H9 (cell line): ENCODE measurements at regions not wholly inside any gene's neighbourhood (a gene's known extent, or its start where the extent isn't known, plus 50 kb on each side); places are given as distances from the start of the nearest gene placed in this dataset.

Source experiments
- DNase-seq: peaks from one replicate; pipeline ENCODE4 v3.0.0-alpha.2; 2017
- H2AFZ ChIP-seq: one replicate; pipeline ENCODE4 v1.6.1; 2013; ENCODE audit warnings: mild to moderate bottlenecking, low read length, control low read depth, moderate library complexity
- H2AK5ac ChIP-seq: 2 replicates; pipeline ENCODE4 v1.6.1; 2013; ENCODE audit warnings: low read length, control low read depth, mixed read lengths; ENCODE audit not compliant: insufficient read length
- H2BK120ac ChIP-seq: one replicate; pipeline ENCODE4 v1.6.1; 2013; ENCODE audit warnings: low read depth, mild to moderate bottlenecking, low read length, control low read depth, inconsistent platforms; ENCODE audit not compliant: poor library complexity, severe bottlenecking
- H2BK12ac ChIP-seq: 2 replicates; pipeline ENCODE4 v1.6.1; 2013; ENCODE audit warnings: low read length, control low read depth, mixed read lengths, low read depth; ENCODE audit not compliant: insufficient read length
- H2BK15ac ChIP-seq: 2 replicates; pipeline ENCODE4 v1.6.1; 2013; ENCODE audit warnings: low read depth, low read length, control low read depth
- H2BK20ac ChIP-seq: one replicate; pipeline ENCODE4 v1.6.1; 2013; ENCODE audit warnings: low read depth, mild to moderate bottlenecking, low read length, control low read depth, inconsistent platforms; ENCODE audit not compliant: poor library complexity, severe bottlenecking
- H2BK5ac ChIP-seq: 2 replicates; pipeline ENCODE4 v1.6.1; 2013; ENCODE audit warnings: low read length, control low read depth, mixed read lengths; ENCODE audit not compliant: insufficient read length
- H3K14ac ChIP-seq: 2 replicates; pipeline ENCODE4 v1.6.1; 2013; ENCODE audit warnings: low read length, control low read depth; ENCODE audit not compliant: insufficient read depth
- H3K18ac ChIP-seq: 2 replicates; pipeline ENCODE4 v1.6.1; 2013; ENCODE audit warnings: low read depth, mild to moderate bottlenecking, mixed read lengths, low read length, control low read depth; ENCODE audit not compliant: insufficient read length
- H3K23ac ChIP-seq: 2 replicates; pipeline ENCODE4 v1.6.1; 2013; ENCODE audit warnings: low read length, control low read depth, mixed read lengths, low read depth; ENCODE audit not compliant: insufficient read length
- H3K23me2 ChIP-seq: 2 replicates; pipeline ENCODE4 v1.6.1; 2013; ENCODE audit warnings: low read depth, mild to moderate bottlenecking, mixed read lengths, low read length, control low read depth; ENCODE audit not compliant: insufficient read length, poor library complexity, severe bottlenecking
- H3K27ac ChIP-seq: 2 replicates; pipeline ENCODE4 v1.5.1; 2013; ENCODE audit warnings: low read length, control low read depth, mixed read lengths, low read depth; ENCODE audit not compliant: insufficient read length
- H3K27me3 ChIP-seq: 2 replicates; pipeline ENCODE4 v1.6.1; 2013; ENCODE audit warnings: low read length, control low read depth, inconsistent platforms; ENCODE audit not compliant: insufficient read depth
- H3K4ac ChIP-seq: 2 replicates; pipeline ENCODE4 v1.6.1; 2013; ENCODE audit warnings: low read depth, mild to moderate bottlenecking, control low read depth, inconsistent platforms, low read length, moderate library complexity
- H3K4me1 ChIP-seq: 2 replicates; pipeline ENCODE4 v1.6.1; 2013; ENCODE audit warnings: low read length, control low read depth, inconsistent platforms; ENCODE audit not compliant: insufficient read depth
- H3K4me2 ChIP-seq: 2 replicates; pipeline ENCODE4 v1.6.1; 2013; ENCODE audit warnings: low read length, control low read depth, mixed read lengths; ENCODE audit not compliant: insufficient read length, insufficient read depth
- H3K56ac ChIP-seq: 2 replicates; pipeline ENCODE4 v1.6.1; 2013; ENCODE audit warnings: low read depth, mild to moderate bottlenecking, mixed read lengths, low read length, control low read depth; ENCODE audit not compliant: insufficient read length
- H3K79me1 ChIP-seq: 2 replicates; pipeline ENCODE4 v1.6.1; 2013; ENCODE audit warnings: low read depth, mild to moderate bottlenecking, moderate library complexity, low read length, control low read depth, inconsistent platforms; ENCODE audit not compliant: insufficient read depth, poor library complexity, severe bottlenecking
- H3K79me2 ChIP-seq: 2 replicates; pipeline ENCODE4 v1.6.1; 2013; ENCODE audit warnings: low read length, control low read depth, inconsistent platforms; ENCODE audit not compliant: insufficient read depth
- H3K9ac ChIP-seq: 2 replicates; pipeline ENCODE4 v1.6.1; 2013; ENCODE audit warnings: low read length, control low read depth, mixed read lengths; ENCODE audit not compliant: insufficient read length; ENCODE audit errors: extremely low read depth
- H3K9me3 ChIP-seq: one replicate; pipeline ENCODE4 v1.6.1; 2013; ENCODE audit warnings: low read depth, low read length, inconsistent platforms; ENCODE audit not compliant: control insufficient read depth
- H3T11ph ChIP-seq: one replicate; pipeline ENCODE4 v1.6.1; 2013; ENCODE audit warnings: mild to moderate bottlenecking, low read length, control low read depth, inconsistent platforms
- H4K20me1 ChIP-seq: one replicate; pipeline ENCODE4 v1.6.1; 2013; ENCODE audit not compliant: control insufficient read depth, insufficient read length, insufficient read depth
- H4K5ac ChIP-seq: 2 replicates; pipeline ENCODE4 v1.6.1; 2013; ENCODE audit warnings: low read depth, mild to moderate bottlenecking, mixed read lengths, low read length, control low read depth; ENCODE audit not compliant: insufficient read length
- H4K8ac ChIP-seq: replicated peaks from 2 replicates; pipeline ENCODE4 v1.6.1; 2013; ENCODE audit warnings: low read length, control low read depth, mixed read lengths, low read depth; ENCODE audit not compliant: insufficient read length
- H4K91ac ChIP-seq: 2 replicates; pipeline ENCODE4 v1.6.1; 2013; ENCODE audit warnings: low read depth, mild to moderate bottlenecking, moderate library complexity, mixed read lengths, low read length, control low read depth; ENCODE audit not compliant: insufficient read length
- H3K27ac Mint-ChIP-seq, 3 experiments: 2 replicates in 2 of 3; 3 replicates in 1 of 3; pipeline ENCODE4 v1.8.0; 2020 to 2021; ENCODE audit warnings: mixed read lengths in 3 of 3, mild to moderate bottlenecking in 1 of 3, moderate library complexity in 1 of 3
- H3K27me3 Mint-ChIP-seq: 2 replicates; pipeline ENCODE4 v1.8.0; 2021; ENCODE audit warnings: low read depth, mild to moderate bottlenecking, moderate library complexity, mixed read lengths
- H3K36me3 Mint-ChIP-seq, 3 experiments: 2 replicates in 2 of 3; 3 replicates in 1 of 3; pipeline ENCODE4 v1.8.0; 2020 to 2021; ENCODE audit warnings: low read depth in 3 of 3, mixed read lengths in 3 of 3; ENCODE audit not compliant: insufficient read depth in 1 of 3
- H3K4me1 Mint-ChIP-seq, 2 experiments: 2 replicates each; pipeline ENCODE4 v1.8.0; 2020; ENCODE audit warnings: mixed read lengths in 2 of 2
- H3K4me3 Mint-ChIP-seq, 2 experiments: 2 replicates in 1 of 2; 3 replicates in 1 of 2; pipeline ENCODE4 v1.8.0; 2020 to 2021; ENCODE audit warnings: mild to moderate bottlenecking in 2 of 2, mixed read lengths in 2 of 2, moderate library complexity in 1 of 2
- H3K9me3 Mint-ChIP-seq, 2 experiments: 2 replicates in 1 of 2; 3 replicates in 1 of 2; pipeline ENCODE4 v1.8.0; 2020; ENCODE audit warnings: mild to moderate bottlenecking in 2 of 2, mixed read lengths in 2 of 2, moderate library complexity in 1 of 2
- WGBS: extraction: QIAGEN DNeasy Blood & Tissue Kit; methylation state at CpG from one replicate; pipeline ENCODE4 v1.1.7; 2013; ENCODE audit warnings: missing lambda C conversion rate, low lambda C conversion rate, mixed read lengths; ENCODE audit not compliant: insufficient read length; ENCODE audit errors: extremely low coverage; 5-methylcytosine and 5-hydroxymethylcytosine counted together
- TF ChIP-seq, protein P1 (sequence below): fragments of 200-600 bp; sonication (generic); conservative IDR thresholded peaks from 3 replicates; pipeline ENCODE4 v1.8.0; 2021; ENCODE audit warnings: antibody characterized with exemption, mild to moderate bottlenecking

DNA sequence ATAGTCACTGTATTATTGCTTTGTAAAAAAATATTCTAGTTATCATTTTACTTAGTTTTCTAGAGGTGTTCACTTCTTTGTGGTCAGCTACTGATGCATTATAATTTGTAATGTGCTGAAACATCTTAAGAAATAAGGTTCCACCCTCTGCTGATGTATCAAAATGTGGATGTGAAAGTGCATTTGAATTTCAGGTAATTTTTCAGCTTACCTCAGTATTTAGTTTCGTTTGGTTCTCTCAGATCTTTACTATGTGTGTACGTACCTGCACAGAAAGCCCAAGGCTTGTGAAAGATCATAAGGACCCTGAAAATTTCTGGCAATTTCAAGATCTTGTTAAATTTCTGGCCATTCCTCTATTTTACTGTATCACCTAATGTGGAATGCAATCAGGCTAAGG, 542.3 kb upstream of the TPK1 start:
- no peak overlapping the region for H3K4me3 Mint-ChIP-seq
- H4K91ac ChIP-seq = no peak overlapping the region
- no peaks in the 10 kb centered on the region for H3K79me1 ChIP-seq
- no peak overlapping the region for H3K23ac ChIP-seq
- H3K18ac ChIP-seq = no peak overlapping the region
- DNase-seq = no peak
- H3K56ac ChIP-seq = no peak overlapping the region
- H2BK20ac ChIP-seq = no peak overlapping the region
- H3K23me2 ChIP-seq = no peaks in the 10 kb centered on the region
- no peak overlapping the region for H3K4ac ChIP-seq
- no peaks in the 10 kb centered on the region for H3K27me3 Mint-ChIP-seq
- no peaks in the 10 kb centered on the region for H3K36me3 Mint-ChIP-seq
- no peak overlapping the region for H3K27ac ChIP-seq
- TF ChIP-seq, protein P1, sequence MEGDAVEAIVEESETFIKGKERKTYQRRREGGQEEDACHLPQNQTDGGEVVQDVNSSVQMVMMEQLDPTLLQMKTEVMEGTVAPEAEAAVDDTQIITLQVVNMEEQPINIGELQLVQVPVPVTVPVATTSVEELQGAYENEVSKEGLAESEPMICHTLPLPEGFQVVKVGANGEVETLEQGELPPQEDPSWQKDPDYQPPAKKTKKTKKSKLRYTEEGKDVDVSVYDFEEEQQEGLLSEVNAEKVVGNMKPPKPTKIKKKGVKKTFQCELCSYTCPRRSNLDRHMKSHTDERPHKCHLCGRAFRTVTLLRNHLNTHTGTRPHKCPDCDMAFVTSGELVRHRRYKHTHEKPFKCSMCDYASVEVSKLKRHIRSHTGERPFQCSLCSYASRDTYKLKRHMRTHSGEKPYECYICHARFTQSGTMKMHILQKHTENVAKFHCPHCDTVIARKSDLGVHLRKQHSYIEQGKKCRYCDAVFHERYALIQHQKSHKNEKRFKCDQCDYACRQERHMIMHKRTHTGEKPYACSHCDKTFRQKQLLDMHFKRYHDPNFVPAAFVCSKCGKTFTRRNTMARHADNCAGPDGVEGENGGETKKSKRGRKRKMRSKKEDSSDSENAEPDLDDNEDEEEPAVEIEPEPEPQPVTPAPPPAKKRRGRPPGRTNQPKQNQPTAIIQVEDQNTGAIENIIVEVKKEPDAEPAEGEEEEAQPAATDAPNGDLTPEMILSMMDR = no peak
- no peak overlapping the region for H3K27ac Mint-ChIP-seq
- H3K9me3 ChIP-seq = no peaks in the 10 kb centered on the region
- peaks cover 4 to 5% of the 10 kb centered on the region in 2 experiments; a peak in 4 of 5 replicates for H3K9me3 Mint-ChIP-seq
- no peak overlapping the region for H2BK15ac ChIP-seq
- no peak overlapping the region for H4K5ac ChIP-seq
- H2AFZ ChIP-seq = no peak overlapping the region
- no peaks in the 10 kb centered on the region for H3K4me1 ChIP-seq
- no peak overlapping the region for H3T11ph ChIP-seq
- no peak overlapping the region for H3K9ac ChIP-seq
- no peak overlapping the region for H2BK5ac ChIP-seq
- H4K20me1 ChIP-seq = no peaks in the 10 kb centered on the region
- H2BK12ac ChIP-seq = no peak overlapping the region
- no peaks in the 10 kb centered on the region for H3K27me3 ChIP-seq
- no peak overlapping the region for H4K8ac ChIP-seq
- H3K79me2 ChIP-seq = no peaks in the 10 kb centered on the region
- no peak overlapping the region for H2BK120ac ChIP-seq
- H3K4me1 Mint-ChIP-seq = no peaks in the 10 kb centered on the region
- no peak overlapping the region for H2AK5ac ChIP-seq
- WGBS = no CpG with 5 or more reads among the region's 2 CpGs
- H3K14ac ChIP-seq = no peak overlapping the region
- no peak overlapping the region for H3K4me2 ChIP-seq
